Left lung (tissue), 4 donors: ENCODE measurements at regions not wholly inside any gene's neighbourhood (a gene's known extent, or its start where the extent isn't known, plus 50 kb on each side); places are given as distances from the start of the nearest gene placed in this dataset.

Experiments used
- ATAC-seq: fragments of 200-7000 bp; cut with Tn5 transposase; one replicate; pipeline ENCODE4 v1.9.1; 2020; ENCODE audit warnings: moderate library complexity
- DNase-seq, 4 donors: peaks; one replicate each; pipeline ENCODE4 v3.0.0-alpha.2; 2013 to 2020
- H3K27ac ChIP-seq, 2 donors: fragments of 200-600 bp; sonication (generic) in 1 of 2; one replicate each; pipeline versions ENCODE4 v1.5.0 to v1.8.0; 2020 to 2021
- H3K27me3 ChIP-seq, 2 donors: fragments of 200-600 bp; sonication (generic) in 1 of 2; one replicate each; pipeline versions ENCODE4 v1.5.0 to v1.8.0; 2020 to 2021
- H3K36me3 ChIP-seq, 2 donors: fragments of 200-600 bp; sonication (generic) in 1 of 2; one replicate each; pipeline versions ENCODE4 v1.5.0 to v1.8.0; 2020 to 2021
- H3K4me1 ChIP-seq, 2 donors: fragments of 200-600 bp; one replicate each; pipeline ENCODE4 v1.8.0; 2021
- H3K4me3 ChIP-seq, 2 donors: fragments of 200-600 bp; sonication (generic) in 1 of 2; one replicate each; pipeline versions ENCODE4 v1.5.0 to v1.8.0; 2020 to 2021; ENCODE audit warnings: mild to moderate bottlenecking in 1 of 2
- H3K9me3 ChIP-seq, 2 donors: fragments of 200-600 bp; sonication (generic) in 1 of 2; one replicate each; pipeline versions ENCODE4 v1.5.0 to v1.8.0; 2020 to 2021
- CTCF ChIP-seq, 2 donors: fragments of 200-600 bp; sonication (generic) in 1 of 2; IDR thresholded peaks; one replicate each; pipeline versions ENCODE4 v1.5.0 to v1.8.0; 2021; ENCODE audit warnings: antibody characterized with exemption in 2 of 2
- intact Hi-C, 2 donors: fragments of 100-400 bp; cut with DNase I; formaldehyde crosslinking; loops; one replicate each; pipeline versions ENCODE4 v1.11.2 to v1.14.2; 2022
- donor health status: DM: no; HTN: yes; CAD: no.
- donor health status: DM: no; HTN: no; CAD: no.

- Histone ChIP-seq H3K9me3 (no peaks in the 10 kb centered on the region), H3K36me3 (no peaks in the 10 kb centered on the region), H3K27ac (no peak overlapping the region), H3K4me3 (no peak overlapping the region), H3K4me1 (no peaks in the 10 kb centered on the region), H3K27me3 (no peaks in the 10 kb centered on the region)
- no peak for TF ChIP-seq CTCF (IDR thresholded peaks at IDR 0.05)
- intact Hi-C loops: no loop called here
- ATAC-seq (no peak), DNase-seq (no peak)
Measured at GRCh38 chr16:8431783-8432182, 158.5 kb downstream of the TMEM114 start.

- peaks cover 0 to 8% of the 10 kb centered on the region in 2 donors for H3K9me3 ChIP-seq
- no peaks in the 10 kb centered on the region for H3K27me3 ChIP-seq
- no peaks in the 10 kb centered on the region for H3K4me1 ChIP-seq
- no peaks in the 10 kb centered on the region for H3K36me3 ChIP-seq
- ATAC-seq (no peak), DNase-seq (no peak)
- intact Hi-C loops: no loop called here
- no peak overlapping the region for H3K27ac ChIP-seq
- no peak for TF ChIP-seq CTCF (IDR thresholded peaks at IDR 0.05)
- H3K4me3 ChIP-seq: no peak overlapping the region
Measured at GRCh38 chr16:8430401-8430800, 159.9 kb downstream of the TMEM114 start.

GRCh38 chr16:8426569-8426968 is 163.7 kb downstream of the TMEM114 start:
- no peak for ATAC-seq
- TF ChIP-seq CTCF (IDR thresholded peaks at IDR 0.05): no peak
- Histone ChIP-seq H3K36me3 (no peaks in the 10 kb centered on the region), H3K27ac (no peak overlapping the region), H3K4me1 (no peaks in the 10 kb centered on the region), H3K9me3 (peaks cover 0 to 9% of the 10 kb centered on the region in 2 donors), H3K27me3 (no peaks in the 10 kb centered on the region), H3K4me3 (no peak overlapping the region)
- no peak for DNase-seq
- intact Hi-C loops: no loop called here

GRCh38 chr16:8417145-8417544 is 173.2 kb downstream of the TMEM114 start:
- H3K27me3 ChIP-seq: no peaks in the 10 kb centered on the region
- no peak overlapping the region for H3K4me3 ChIP-seq
- DNase-seq (no peak), ATAC-seq (no peak)
- TF ChIP-seq CTCF (IDR thresholded peaks at IDR 0.05): no peak
- no peak overlapping the region for H3K27ac ChIP-seq
- H3K9me3 ChIP-seq: peaks cover 0 to 2% of the 10 kb centered on the region in 2 donors
- intact Hi-C loops: no loop called here
- no peaks in the 10 kb centered on the region for H3K4me1 ChIP-seq
- H3K36me3 ChIP-seq: no peaks in the 10 kb centered on the region

- H3K27me3 ChIP-seq: no peaks in the 10 kb centered on the region
- intact Hi-C loops: no loop called here
- H3K4me3 ChIP-seq: no peak overlapping the region
- no peaks in the 10 kb centered on the region for H3K4me1 ChIP-seq
- peaks cover 0 to 4% of the 10 kb centered on the region in 2 donors for H3K9me3 ChIP-seq
- no peaks in the 10 kb centered on the region for H3K36me3 ChIP-seq
- TF ChIP-seq CTCF (IDR thresholded peaks at IDR 0.05): no peak
- DNase-seq: no peak
- ATAC-seq: no peak
- no peak overlapping the region for H3K27ac ChIP-seq
Measured at GRCh38 chr16:8408855-8409567, 181.3 kb downstream of the TMEM114 start.
